GM19099 (cell line): ENCODE measurements at regions not wholly inside any gene's neighbourhood (a gene's known extent, or its start where the extent isn't known, plus 50 kb on each side); places are given as distances from the start of the nearest gene placed in this dataset.

Source experiments
- POLR2A ChIP-seq: IDR thresholded peaks from 3 replicates; pipeline ENCODE4 v1.6.1; 2011; ENCODE audit warnings: low read depth; ENCODE audit not compliant: insufficient read length; ENCODE audit errors: extremely low read depth

DNA sequence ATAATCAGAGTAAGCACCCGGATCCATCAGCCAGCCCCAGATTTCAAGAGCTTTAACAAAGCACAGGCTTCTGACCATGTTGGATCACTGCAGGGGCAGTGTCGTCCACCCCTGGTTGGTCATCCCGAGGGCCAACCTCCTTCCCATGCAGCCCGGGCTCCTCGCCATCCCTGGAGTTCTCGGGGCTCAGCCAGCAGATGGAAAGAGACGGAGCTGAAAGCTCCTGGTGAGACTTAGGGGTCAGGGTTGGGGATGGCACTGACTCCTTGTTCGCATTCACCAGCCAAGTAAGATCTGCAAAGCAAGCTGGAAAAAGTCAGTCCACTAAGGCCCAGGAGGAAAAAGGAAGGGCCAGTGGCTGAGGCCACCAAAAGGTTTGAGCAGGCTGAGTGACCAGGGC lies 888.9 kb downstream of the BRD1 start:
- TF ChIP-seq POLR2A: no peak

DNA sequence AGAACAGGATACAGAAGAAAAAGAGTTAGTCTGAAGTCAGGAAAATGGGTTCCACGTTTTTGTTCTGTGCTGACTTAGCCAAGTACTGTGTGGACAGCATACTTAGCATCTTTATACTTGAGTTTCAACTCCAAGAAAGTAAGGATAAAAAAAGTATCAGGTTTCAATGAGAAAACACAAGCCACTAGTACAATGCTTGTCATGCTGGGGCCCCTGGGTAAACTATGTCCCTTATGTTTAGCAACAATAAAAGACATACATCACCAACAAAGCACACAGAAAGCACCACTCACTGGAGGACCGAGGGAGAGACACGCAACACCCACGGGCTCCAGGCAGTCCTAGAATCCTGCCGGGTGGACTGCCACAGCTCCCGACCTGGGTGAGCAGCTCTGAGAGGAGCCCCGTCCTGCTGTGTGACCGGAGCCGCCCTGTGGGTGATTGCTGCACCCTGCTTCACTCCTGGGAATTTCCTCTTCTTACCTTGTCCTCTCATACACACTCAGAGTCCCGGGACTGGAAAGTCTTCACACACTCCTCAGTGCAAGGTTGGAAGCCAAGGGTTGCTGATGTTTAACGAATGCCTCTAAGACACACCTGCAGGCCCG lies 890.5 kb downstream of the BRD1 start:
- no peak for TF ChIP-seq POLR2A

DNA sequence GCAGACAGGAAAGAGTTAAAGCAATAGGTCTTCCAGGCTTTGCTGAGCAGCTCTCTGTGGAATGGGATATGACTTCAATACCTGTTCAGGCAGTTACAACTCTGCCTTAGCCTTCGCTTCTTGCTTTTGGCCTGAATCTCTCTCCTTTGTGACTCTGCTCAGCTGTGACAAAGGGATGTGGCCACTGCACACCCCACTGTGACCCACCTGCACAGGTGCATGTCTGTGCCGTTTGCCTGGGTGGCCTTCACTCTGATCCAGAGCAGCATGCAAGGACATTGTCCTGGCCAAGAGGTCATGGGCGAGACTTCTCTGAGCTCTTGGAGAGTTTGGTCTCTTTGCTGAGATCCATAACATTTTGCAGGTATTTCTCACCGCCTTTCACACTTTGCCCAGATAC lies 891.3 kb downstream of the BRD1 start:
- no peak for TF ChIP-seq POLR2A

DNA sequence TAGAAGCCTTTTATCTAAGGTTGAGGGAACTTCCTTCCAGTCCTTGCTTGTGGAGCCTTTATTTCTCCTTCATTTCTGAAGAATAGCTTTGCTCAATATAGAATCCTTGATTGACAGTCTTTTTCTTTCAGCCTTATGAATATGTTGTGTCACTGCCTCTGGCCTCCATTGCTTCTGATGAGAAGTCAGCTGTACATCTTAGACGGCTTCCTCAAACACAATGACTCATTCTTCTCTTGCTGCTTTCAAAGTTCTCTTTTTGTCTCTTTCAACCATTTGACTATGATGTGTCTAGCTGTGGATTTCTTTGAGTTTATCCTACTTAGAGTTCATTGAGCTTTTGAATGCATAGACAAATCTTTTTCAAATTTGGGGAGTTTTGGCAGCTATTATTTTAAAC lies 893.2 kb downstream of the BRD1 start:
- no peak for TF ChIP-seq POLR2A

DNA sequence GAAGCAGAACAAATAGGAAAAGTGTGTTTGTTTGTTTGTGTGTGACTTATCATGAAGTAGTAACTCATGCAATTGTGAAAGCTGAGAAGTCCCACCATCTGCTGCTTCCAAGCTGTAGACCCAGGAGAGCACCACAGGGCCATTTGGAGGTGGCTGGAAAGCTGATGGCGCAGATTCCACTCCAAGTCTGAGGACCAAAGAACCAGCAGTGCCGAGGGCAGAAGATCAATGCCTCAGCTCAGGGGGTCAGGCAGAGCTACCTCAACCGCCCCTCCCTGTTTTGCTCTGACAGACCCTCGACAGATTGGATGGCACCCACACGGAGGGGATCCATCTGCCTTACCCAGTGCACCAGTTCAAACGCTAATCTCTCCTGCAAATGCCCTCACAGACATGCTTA lies 896.2 kb downstream of the BRD1 start:
- TF ChIP-seq POLR2A: no peak

DNA sequence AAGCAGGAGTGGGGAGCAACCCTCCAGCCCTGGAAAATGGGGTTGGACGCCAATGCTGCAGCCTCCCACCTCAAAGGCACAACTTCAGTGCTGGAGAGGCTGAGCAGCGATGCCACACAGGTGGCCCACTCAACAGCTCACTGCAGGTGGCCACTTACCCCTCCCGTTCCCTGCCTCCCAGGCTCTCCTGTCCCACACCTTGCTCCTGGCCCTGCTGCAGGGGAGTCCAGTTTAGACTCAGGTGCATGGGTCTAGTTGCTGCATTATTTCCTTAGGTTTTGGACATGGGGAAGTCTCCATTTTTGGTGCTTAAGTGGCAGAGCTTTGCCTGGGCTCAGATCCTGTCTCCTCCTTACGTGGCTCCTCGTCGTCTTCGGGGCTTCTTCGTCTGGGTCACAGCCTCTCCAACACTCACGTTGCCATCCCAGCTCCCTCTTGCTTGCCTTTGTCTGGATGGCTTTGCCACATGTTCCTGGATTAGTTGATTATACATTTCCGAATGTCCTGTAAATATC lies 898.3 kb downstream of the BRD1 start:
- no peak for TF ChIP-seq POLR2A

DNA sequence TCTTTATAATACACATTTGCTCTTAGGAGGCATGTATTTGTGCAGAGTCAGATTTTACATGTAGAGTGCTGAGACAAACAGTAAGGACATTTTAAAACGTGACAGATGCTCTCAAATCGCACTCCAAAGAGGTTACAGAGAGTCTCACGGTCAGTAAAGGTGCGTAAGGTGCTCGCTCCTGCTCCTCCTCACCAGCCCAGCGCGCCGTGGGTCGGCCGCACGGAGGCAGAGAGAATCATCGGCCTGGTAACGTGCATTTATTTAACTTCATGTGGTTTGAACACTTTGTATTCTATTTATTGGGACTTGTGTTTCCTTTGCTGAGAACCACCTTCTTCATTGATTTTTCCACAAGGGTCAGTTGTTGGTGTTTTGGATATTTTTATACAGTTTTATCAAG lies 900.1 kb downstream of the BRD1 start:
- TF ChIP-seq POLR2A: no peak

DNA sequence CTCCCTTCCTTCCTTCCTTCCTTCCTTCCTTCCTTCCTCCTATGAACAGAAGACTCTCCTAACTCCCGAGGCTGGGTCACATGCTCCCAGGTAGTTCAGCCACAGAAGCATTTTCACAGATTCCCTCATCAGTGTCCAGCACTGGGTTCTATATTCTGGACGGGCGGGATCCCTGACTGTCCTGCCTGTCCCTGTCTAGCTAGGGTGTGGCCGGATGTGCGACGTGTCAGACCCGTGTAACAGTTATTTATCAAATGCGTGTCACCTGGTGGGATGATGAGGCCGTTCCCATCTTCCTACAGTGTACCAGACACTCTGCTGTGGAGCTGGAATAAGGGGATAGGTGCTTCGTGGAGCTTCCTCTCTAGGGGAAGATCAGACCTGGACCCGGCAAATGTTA lies 901.0 kb downstream of the BRD1 start:
- TF ChIP-seq POLR2A: no peak

DNA sequence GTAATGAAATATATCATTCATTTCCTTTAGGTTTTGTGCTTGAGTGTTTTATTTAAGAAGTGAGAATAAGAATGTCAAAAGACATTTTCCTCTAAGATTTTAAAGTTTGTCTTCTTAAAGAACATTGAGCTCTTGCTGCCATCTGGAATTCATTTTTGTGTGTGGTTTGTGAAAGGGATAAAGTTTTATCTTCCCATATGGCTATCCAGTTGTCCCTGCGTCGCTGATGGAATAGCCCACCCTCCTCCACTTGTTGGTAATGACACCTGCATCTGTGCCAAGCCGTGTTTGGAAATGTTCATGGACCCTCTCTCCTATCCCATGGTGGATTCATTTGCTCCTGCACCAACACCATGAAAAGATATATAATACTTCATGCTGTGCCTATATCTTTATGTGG lies 901.5 kb downstream of the BRD1 start:
- TF ChIP-seq POLR2A: no peak

DNA sequence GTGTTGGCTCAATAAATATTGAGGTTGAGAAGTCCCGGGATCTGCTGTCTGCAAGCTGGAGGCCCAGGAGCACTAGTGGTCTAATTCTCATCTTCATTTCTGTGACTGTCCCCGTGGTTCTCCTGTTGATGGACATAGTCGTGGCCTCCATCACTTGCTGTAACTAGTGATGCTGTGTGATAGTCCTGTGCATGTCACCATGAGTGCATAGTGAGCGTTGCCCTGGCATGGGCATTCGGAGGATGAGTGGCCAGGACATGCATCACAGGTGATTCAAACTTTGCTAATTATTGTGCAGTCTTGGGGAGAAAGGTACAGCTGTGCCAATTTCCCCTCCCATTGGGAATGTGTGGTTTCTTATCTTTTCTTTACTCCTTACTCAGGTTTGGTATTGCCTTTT lies 902.2 kb downstream of the BRD1 start:
- no peak for TF ChIP-seq POLR2A

DNA sequence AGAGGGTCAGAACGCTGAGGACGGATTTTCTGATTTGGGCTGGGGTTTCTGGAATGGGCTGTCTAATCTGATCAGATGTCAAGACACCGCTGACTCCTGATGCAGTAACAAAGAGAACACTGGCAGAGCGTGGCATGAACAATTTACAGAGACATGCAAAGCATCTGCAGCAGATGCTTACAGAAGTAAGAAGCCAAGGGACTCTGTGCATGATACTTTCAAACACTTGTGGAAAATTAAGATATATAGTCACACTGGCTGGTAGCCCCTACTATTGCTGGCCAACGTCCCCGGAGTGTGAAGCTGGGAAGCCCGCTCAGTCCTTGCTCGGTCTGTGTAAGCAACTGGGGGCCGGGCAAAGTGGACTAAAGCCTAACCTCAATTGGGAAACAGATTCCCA lies 903.7 kb downstream of the BRD1 start:
- TF ChIP-seq POLR2A: no peak

DNA sequence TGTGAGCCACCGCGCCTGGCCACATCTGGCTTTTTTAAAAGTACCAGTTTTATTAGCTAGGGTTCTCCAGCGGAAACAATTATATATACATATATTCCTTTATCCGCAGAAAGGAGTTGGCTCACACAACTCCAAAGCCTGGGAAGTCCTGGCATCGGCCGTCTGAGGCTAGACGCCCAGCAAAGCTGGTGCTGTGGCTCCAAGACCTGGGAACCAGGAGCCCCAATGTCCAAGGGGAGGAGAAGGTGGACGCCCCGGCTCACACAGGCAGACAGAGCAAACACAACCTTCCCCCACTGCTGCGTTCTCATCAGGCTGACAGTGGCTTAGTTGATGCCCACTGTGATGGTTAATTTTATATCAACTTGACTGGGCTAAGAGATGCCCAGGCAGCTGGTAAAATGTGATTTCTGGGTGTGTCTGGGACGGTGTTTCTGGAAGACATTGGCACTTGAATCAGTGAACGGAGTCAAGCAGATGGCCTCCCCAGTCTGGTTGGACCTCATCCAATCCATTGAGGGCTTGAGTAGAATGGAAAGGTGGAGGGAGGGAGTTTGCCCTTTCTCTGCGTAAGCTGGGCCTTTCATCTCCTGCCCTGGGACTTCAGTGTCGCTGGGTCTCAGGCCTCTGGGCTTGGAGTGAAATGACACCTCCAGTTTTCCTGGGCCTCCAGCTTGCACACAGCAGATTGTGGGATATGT lies 904.4 kb downstream of the BRD1 start:
- TF ChIP-seq POLR2A: no peak

DNA sequence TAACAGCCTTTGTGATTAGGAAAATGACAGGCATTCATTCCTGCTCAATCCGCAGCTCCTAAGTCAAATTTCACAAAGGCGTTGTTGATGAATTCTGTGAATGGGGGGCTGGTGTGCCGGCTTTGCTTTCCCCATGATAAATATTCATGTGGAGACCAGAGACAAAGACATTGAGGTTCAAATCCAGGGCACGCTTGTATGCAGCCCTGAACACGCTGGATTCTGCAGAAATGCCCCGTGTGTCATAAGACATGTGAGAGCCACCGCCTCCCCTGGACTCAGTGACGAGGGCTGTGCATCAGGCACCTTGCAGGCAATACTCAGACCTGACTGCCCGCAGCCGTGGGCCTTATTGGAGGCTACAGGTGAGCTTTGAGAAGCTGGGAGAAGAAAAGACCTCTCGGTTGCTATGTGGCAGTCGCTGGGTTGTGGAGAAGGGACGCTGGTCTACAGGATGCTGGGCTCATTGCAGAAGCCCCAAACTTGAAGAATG lies 906.2 kb downstream of the BRD1 start:
- no peak for TF ChIP-seq POLR2A

DNA sequence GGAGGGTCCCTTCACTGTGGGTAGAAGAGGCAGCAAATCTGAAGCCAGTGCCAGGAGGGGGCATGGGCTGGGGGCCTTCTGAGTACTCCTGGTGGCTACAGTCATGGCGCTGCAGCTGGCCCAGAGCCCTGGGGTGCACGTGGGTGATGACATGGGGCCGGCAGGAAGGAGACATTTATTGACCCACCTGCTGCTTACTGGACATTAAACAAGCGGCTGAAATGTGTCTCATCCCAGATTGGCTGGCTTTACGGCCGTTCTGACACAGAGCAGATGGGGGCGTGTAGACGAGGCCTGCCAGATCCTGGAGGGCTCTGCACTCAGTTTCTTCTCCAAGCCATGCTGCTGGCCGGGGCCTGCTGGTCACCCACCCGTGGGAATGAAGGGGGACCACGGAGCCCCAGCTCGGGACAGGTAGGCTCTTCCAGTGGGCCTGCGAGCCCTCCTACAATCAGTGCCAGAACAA lies 906.9 kb downstream of the BRD1 start:
- TF ChIP-seq POLR2A: no peak

DNA sequence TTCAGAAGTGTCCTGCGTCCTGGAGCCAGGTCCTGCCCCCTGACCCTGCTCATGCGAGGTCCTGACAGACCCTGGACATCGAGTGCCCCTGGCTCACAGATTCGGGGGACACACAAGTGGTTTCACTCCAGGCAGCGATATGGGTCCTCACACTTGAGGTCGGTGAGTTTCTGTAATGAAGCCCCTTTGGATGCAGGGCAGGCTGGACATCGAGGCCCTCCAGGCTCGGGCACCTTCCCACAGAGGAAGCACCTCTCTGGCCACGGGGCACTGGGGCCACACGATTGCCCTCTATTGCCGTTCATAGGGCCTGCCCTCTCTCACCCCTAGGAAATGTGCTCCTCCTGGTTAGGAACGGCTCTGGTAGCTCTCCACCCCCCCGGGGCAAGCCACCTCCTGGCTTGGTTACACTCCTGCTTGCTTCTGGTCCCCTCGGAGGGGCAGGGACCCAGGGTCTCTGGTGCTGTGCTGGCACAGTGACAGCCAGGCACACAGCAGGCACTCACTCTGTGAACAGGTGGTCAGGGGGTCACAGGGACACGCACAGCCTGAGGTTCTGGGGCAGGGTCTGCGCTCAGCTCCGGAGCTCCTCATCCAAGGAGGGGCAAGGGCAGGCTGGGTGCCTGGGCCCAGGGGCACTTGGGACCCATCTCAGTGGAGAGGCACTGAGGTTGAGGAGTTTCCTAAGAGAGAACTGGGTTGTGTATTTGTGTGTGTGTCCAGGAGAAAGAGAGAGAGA lies 907.7 kb downstream of the BRD1 start:
- TF ChIP-seq POLR2A: no peak

DNA sequence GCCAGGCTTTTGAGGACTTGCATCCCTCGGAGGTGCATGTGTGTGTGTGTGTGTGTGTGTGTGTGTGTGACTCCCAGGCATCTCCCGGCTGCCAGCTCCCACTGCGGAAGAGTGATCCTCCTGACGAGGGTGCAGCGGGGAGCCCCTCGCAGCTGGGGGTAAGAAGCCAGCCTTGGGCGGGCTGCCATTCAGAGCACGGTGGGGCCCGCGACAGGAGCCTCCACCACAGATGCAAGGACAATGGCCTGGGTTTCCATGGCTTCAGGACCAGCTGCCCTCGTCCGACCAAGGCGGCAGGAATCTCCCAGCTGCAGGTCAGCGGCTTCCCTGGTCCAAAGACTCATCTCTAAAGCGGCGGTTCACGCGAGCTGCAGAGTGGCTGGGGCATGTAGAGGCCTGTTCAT lies 908.5 kb downstream of the BRD1 start:
- TF ChIP-seq POLR2A: no peak

DNA sequence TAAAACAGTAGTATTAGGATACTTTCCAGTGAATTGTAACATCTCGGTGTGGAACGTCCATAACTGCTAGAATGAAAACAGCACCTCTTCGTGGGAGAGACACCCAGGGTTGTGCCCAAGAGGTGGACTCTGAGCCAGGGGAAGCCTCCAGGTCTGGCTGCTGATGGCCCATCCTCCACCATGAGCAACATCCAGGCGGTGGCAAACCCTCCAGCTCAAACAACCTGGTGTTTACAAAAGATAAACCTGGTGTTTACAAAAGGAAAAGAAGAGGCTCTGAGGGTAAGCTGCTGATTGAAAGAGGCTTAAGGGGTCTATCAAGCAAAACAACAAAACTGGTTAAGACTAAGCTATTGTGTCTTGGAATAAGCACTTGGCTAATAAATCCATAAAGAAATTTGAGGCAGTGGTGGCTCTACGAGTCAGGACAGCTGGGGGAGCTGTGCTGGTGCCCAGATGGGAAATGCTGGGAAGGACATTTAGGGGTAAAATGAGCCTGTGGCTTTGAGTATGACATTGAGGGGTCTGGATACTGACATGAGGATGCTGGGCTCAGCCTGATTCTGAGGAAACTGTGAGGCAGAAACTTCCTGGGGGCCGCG lies 909.0 kb downstream of the BRD1 start:
- TF ChIP-seq POLR2A: no peak
